Keratinocyte (primary cell): ENCODE measurements at regions not wholly inside any gene's neighbourhood (a gene's known extent, or its start where the extent isn't known, plus 50 kb on each side); places are given as distances from the start of the nearest gene placed in this dataset.

Experiments used
- DNase-seq: peaks from one replicate; pipeline ENCODE4 v3.0.0-alpha.2; 2011; ENCODE audit warnings: low read depth, missing footprints, low spot score
- FAIRE-seq: peaks from 2 replicates; lab custom pipeline; 2011; peaks lifted over from hg19 to GRCh38; lab: Jason Lieb, UNC
- H2AFZ ChIP-seq: 2 replicates; pipeline ENCODE4 v1.6.0; 2012; ENCODE audit warnings: low read length, control low read depth, inconsistent platforms; ENCODE audit not compliant: control insufficient read depth
- H3K27ac ChIP-seq: 2 replicates; pipeline ENCODE4 v1.5.1; 2011; ENCODE audit warnings: low read length; ENCODE audit not compliant: control insufficient read depth, insufficient read depth
- H3K27me3 ChIP-seq: 3 replicates; pipeline ENCODE4 v1.6.0; 2011; ENCODE audit warnings: low read length; ENCODE audit not compliant: control insufficient read depth, insufficient read depth; ENCODE audit errors: extremely low read depth
- H3K36me3 ChIP-seq, 2 experiments: 2 replicates in 1 of 2; 3 replicates in 1 of 2; pipeline ENCODE4 v1.5.1; 2011; ENCODE audit warnings: low read length in 2 of 2, mild to moderate bottlenecking in 1 of 2; ENCODE audit not compliant: control insufficient read depth in 2 of 2, insufficient read depth in 2 of 2; ENCODE audit errors: extremely low read depth in 1 of 2
- H3K4me1 ChIP-seq: 3 replicates; pipeline ENCODE4 v1.5.1; 2011; ENCODE audit warnings: low read length; ENCODE audit not compliant: control insufficient read depth, insufficient read depth; ENCODE audit errors: extremely low read depth
- H3K4me2 ChIP-seq: 3 replicates; pipeline ENCODE4 v1.6.0; 2011; ENCODE audit warnings: low read depth, low read length; ENCODE audit not compliant: control insufficient read depth, insufficient read depth; ENCODE audit errors: extremely low read depth
- H3K4me3 ChIP-seq, 3 experiments: fragments of 200-600 bp in 1 of 3; sonication (generic) in 1 of 3; 2 replicates in 2 of 3; 3 replicates in 1 of 3; pipeline ENCODE4 v1.5.1; 2011 to 2016; ENCODE audit warnings: low read length in 3 of 3, mild to moderate bottlenecking in 3 of 3, control low read depth in 2 of 3, inconsistent platforms in 1 of 3, low read depth in 1 of 3, mixed read lengths in 1 of 3, mixed run types in 1 of 3, moderate library complexity in 1 of 3; ENCODE audit not compliant: control insufficient read depth in 2 of 3, insufficient read depth in 2 of 3; ENCODE audit errors: extremely low read depth in 1 of 3
- H3K79me2 ChIP-seq: 2 replicates; pipeline ENCODE4 v1.6.0; 2012; ENCODE audit warnings: low read length; ENCODE audit not compliant: control insufficient read depth, insufficient read depth
- H3K9ac ChIP-seq: 3 replicates; pipeline ENCODE4 v1.6.0; 2011; ENCODE audit warnings: low read length; ENCODE audit not compliant: control insufficient read depth, insufficient read depth; ENCODE audit errors: extremely low read depth
- H3K9me1 ChIP-seq: 3 replicates; pipeline ENCODE4 v1.6.0; 2011; ENCODE audit warnings: low read length; ENCODE audit not compliant: control insufficient read depth, insufficient read depth; ENCODE audit errors: extremely low read depth
- H3K9me3 ChIP-seq: 2 replicates; pipeline ENCODE4 v1.5.1; 2012; ENCODE audit warnings: low read depth, low read length; ENCODE audit not compliant: control insufficient read depth
- H4K20me1 ChIP-seq: 3 replicates; pipeline ENCODE4 v1.6.0; 2011; ENCODE audit warnings: low read length; ENCODE audit not compliant: control insufficient read depth, insufficient read depth; ENCODE audit errors: extremely low read depth
- EZH2 ChIP-seq: IDR thresholded peaks from one replicate; pipeline ENCODE4 v1.6.1; 2012; ENCODE audit warnings: inconsistent platforms, mild to moderate bottlenecking, low read length, moderate library complexity
- dilution Hi-C: fragments of 300-500 bp; cut with MboI; formaldehyde crosslinking; loops from one replicate; pipeline ENCODE4 v1.7.0; 2020; ENCODE audit warnings: low sequenced_read_pairs; ENCODE audit not compliant: extremely low pct_ligation_motif_present
- TF ChIP-seq, protein P1 (sequence below), 3 experiments: IDR thresholded peaks in 1 of 3; conservative IDR thresholded peaks in 1 of 3; optimal IDR thresholded peaks in 1 of 3; 2 replicates in 2 of 3; 3 replicates in 1 of 3; pipeline versions ENCODE3 to v1.5.1; 2011; ENCODE audit warnings: low read length in 3 of 3, mild to moderate bottlenecking in 3 of 3, moderate library complexity in 2 of 3, control low read depth in 1 of 3, inconsistent platforms in 1 of 3; ENCODE audit not compliant: insufficient read depth in 2 of 3; ENCODE audit errors: extremely low read depth in 1 of 3

DNA sequence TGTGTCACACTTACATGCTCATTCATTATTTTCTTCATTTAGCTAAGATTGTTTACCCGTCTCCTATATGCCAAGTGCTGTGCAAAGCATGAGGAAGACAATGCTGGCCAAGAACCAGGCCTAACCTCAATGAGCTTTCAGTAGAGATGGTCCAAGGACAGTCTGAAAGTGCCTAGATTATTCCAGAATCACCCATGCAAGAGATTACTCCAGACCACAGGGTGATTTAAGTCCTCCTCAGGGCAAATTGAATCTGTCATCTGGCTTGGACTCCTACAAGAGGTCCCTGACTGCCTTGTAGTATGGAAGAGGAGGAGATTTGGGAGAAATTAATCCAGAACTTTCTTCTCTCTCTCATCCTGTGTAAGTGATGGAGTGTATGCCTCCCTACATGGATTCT, 99.4 kb upstream of the NDP start:
- Histone ChIP-seq H4K20me1 (no peaks in the 10 kb centered on the region), H3K27me3 (no peaks in the 10 kb centered on the region), H3K4me3 (no peak overlapping the region), H2AFZ (no peak overlapping the region), H3K79me2 (no peaks in the 10 kb centered on the region), H3K27ac (no peak overlapping the region), H3K9me3 (no peaks in the 10 kb centered on the region), H3K9me1 (no peaks in the 10 kb centered on the region), H3K36me3 (no peaks in the 10 kb centered on the region), H3K4me2 (no peak overlapping the region), H3K4me1 (peaks cover 18% of the 10 kb centered on the region), H3K9ac (no peak overlapping the region)
- TF ChIP-seq EZH2 = no peak
- TF ChIP-seq, protein P1, sequence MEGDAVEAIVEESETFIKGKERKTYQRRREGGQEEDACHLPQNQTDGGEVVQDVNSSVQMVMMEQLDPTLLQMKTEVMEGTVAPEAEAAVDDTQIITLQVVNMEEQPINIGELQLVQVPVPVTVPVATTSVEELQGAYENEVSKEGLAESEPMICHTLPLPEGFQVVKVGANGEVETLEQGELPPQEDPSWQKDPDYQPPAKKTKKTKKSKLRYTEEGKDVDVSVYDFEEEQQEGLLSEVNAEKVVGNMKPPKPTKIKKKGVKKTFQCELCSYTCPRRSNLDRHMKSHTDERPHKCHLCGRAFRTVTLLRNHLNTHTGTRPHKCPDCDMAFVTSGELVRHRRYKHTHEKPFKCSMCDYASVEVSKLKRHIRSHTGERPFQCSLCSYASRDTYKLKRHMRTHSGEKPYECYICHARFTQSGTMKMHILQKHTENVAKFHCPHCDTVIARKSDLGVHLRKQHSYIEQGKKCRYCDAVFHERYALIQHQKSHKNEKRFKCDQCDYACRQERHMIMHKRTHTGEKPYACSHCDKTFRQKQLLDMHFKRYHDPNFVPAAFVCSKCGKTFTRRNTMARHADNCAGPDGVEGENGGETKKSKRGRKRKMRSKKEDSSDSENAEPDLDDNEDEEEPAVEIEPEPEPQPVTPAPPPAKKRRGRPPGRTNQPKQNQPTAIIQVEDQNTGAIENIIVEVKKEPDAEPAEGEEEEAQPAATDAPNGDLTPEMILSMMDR (optimal IDR thresholded peaks at IDR 0.05 in 1 of 3, IDR thresholded peaks at IDR 0.05 in 1 of 3, conservative IDR thresholded peaks at IDR 0.05 in 1 of 3; ENCODE audit: extremely low read depth in 1 of 3, insufficient read depth in 2 of 3, low read length in 3 of 3) = no peak
- dilution Hi-C loops = no loop called here
- FAIRE-seq (no peak), DNase-seq (no peak)

DNA sequence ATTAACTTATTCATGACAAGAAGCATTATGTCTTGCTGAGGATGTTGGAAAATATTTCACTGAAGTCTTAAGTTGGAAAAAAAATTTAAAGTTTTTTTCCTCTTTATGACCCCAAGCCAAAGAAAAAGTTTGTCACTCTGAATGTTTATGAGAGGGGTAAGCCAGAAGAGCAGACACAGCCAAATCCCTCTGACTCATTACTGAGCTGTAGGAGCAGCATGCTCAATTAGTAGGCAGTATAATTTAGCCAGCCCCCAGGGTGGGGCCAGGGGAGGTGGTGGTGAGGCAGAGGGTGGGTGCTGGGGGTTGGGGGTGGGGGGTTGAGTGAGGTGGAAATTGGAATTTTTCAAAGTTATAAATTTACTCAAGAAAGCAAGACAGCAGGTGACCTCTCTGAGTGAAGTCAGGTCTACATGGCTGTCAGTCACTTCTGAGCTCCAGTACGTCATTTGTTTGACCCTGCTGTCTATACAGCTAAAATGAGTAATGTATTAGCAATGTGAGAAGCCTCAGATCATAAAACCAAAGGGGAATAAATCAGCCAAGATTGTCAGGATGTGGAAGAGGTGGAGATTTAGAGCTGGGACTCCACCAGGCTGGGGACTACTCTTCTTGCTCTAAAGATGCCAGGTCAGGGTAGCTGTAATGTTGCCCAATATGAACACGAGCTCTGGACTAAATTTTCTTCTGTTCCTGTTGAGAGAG, 98.8 kb upstream of the NDP start:
- Histone ChIP-seq H3K79me2 (no peaks in the 10 kb centered on the region), H3K4me1 (peaks cover 18% of the 10 kb centered on the region), H3K27ac (no peak overlapping the region), H3K36me3 (no peaks in the 10 kb centered on the region), H2AFZ (no peak overlapping the region), H3K9me1 (no peaks in the 10 kb centered on the region), H3K9ac (no peak overlapping the region), H3K4me3 (no peak overlapping the region), H3K9me3 (no peaks in the 10 kb centered on the region), H3K4me2 (no peak overlapping the region), H4K20me1 (no peaks in the 10 kb centered on the region), H3K27me3 (no peaks in the 10 kb centered on the region)
- DNase-seq (peak; percentile 2), FAIRE-seq (peak; percentile 44)
- dilution Hi-C loops = no loop called here
- TF ChIP-seq, protein P1 (optimal IDR thresholded peaks at IDR 0.05 in 1 of 3, IDR thresholded peaks at IDR 0.05 in 1 of 3, conservative IDR thresholded peaks at IDR 0.05 in 1 of 3; ENCODE audit: extremely low read depth in 1 of 3, insufficient read depth in 2 of 3, low read length in 3 of 3) = no peak
- no peak for TF ChIP-seq EZH2
